GM12878 (cell line): ENCODE measurements at regions not wholly inside any gene's neighbourhood (a gene's known extent, or its start where the extent isn't known, plus 50 kb on each side); places are given as distances from the start of the nearest gene placed in this dataset.
"Not testable (repeated sequence)": the region's sequence is repeated elsewhere in the genome, so short reads cannot be mapped to it uniquely, and the experiment has no call there.

Experiments used
- ATAC-seq: fragments of 200-7000 bp; cut with Tn5 transposase; 3 replicates; pipeline ENCODE4 v1.9.1; 2020; ENCODE audit warnings: mild to moderate bottlenecking, moderate library complexity
- BruUV-seq: library from RNA; stranded (reverse); fragments of 400-500 nt; replicated peaks from 2 replicates; lab custom pipeline; 2021; lab: Mats Ljungman, UMichigan
- CTCF ChIA-PET: fragments of 300-600 bp; sonication (Branson Sonifier 250); formaldehyde crosslinking; extraction: SDS; loops from one replicate; lab custom pipeline; 2021; ENCODE audit warnings: inconsistent platforms; lab: Yijun Ruan, JAX
- POLR2A ChIA-PET: fragments of 350-600 bp; formaldehyde crosslinking; extraction: SDS; loops from one replicate; lab custom pipeline; 2021; ENCODE audit warnings: inconsistent platforms; lab: Charles Lee
- RAD21 ChIA-PET: fragments of 300-600 bp; sonication (Branson Sonifier 250); formaldehyde crosslinking; loops from one replicate; lab custom pipeline; 2023; ENCODE audit warnings: antibody characterized with exemption; ENCODE audit not compliant: unreplicated experiment; lab: Charles Lee
- SMC1A ChIA-PET: fragments of 300-600 bp; sonication (Branson Sonifier 250); formaldehyde crosslinking; loops from one replicate; lab custom pipeline; 2023; ENCODE audit not compliant: unreplicated experiment, uncharacterized antibody; lab: Charles Lee
- DNase-seq: peaks from one replicate; pipeline ENCODE4 v3.0.0-alpha.2; 2011; ENCODE audit warnings: low read depth, low spot score
- FAIRE-seq: peaks from 3 replicates; lab custom pipeline; 2011; peaks lifted over from hg19 to GRCh38; lab: Jason Lieb, UNC
- H2AFZ ChIP-seq: 2 replicates; pipeline ENCODE4 v1.6.0; 2011; ENCODE audit warnings: low read depth, low read length, control low read depth; ENCODE audit not compliant: control insufficient read depth
- H3K27ac ChIP-seq: 2 replicates; pipeline ENCODE4 v1.5.1; 2011; ENCODE audit warnings: control low read depth; ENCODE audit not compliant: control insufficient read depth, insufficient read depth
- H3K27me3 ChIP-seq, 2 experiments: replicated peaks in 1 of 2; 2 replicates each; pipeline versions ENCODE4 v1.6.0 to v1.6.1; 2011; ENCODE audit warnings: low read length in 1 of 2; ENCODE audit not compliant: control insufficient read depth in 2 of 2, insufficient read depth in 2 of 2
- H3K36me3 ChIP-seq, 2 experiments: 2 replicates each; pipeline ENCODE4 v1.5.1; 2011; ENCODE audit warnings: low read length in 1 of 2; ENCODE audit not compliant: control insufficient read depth in 2 of 2, insufficient read depth in 2 of 2
- H3K4me1 ChIP-seq: 2 replicates; pipeline ENCODE4 v1.6.1; 2011; ENCODE audit warnings: mild to moderate bottlenecking, low read length, moderate library complexity, mixed read lengths; ENCODE audit not compliant: control insufficient read depth, insufficient read depth
- H3K4me2 ChIP-seq: 2 replicates; pipeline ENCODE4 v1.6.0; 2011; ENCODE audit warnings: control low read depth; ENCODE audit not compliant: control insufficient read depth, insufficient read depth
- H3K4me3 ChIP-seq: fragments of 200-600 bp; sonication (generic); 2 replicates; pipeline ENCODE4 v1.5.1; 2016
- H3K79me2 ChIP-seq: 2 replicates; pipeline ENCODE4 v1.6.0; 2011; ENCODE audit warnings: low read length; ENCODE audit not compliant: control insufficient read depth, insufficient read depth
- H3K9ac ChIP-seq: 2 replicates; pipeline ENCODE4 v1.8.0; 2011; ENCODE audit warnings: low read length, control low read depth, mixed read lengths; ENCODE audit not compliant: control insufficient read depth, insufficient read depth
- H3K9me3 ChIP-seq: replicated peaks from 3 replicates; pipeline ENCODE4 v1.5.1; 2011; ENCODE audit warnings: mild to moderate bottlenecking, low read length; ENCODE audit not compliant: control insufficient read depth, insufficient read depth
- H4K20me1 ChIP-seq: 2 replicates; pipeline ENCODE4 v1.6.0; 2011; ENCODE audit not compliant: control insufficient read depth, insufficient read depth
- GABPA ChIP-seq: IDR thresholded peaks from 2 replicates; pipeline ENCODE4 v1.6.1; 2014; ENCODE audit warnings: antibody characterized with exemption, low read depth, mild to moderate bottlenecking, inconsistent platforms
- ZNF592 ChIP-seq: fragments of 450-650 bp; IDR thresholded peaks from 2 replicates; pipeline ENCODE4 v1.6.1; 2017; ENCODE audit warnings: mild to moderate bottlenecking, moderate library complexity
- WGBS: methylation state at CpG from one replicate; pipeline ENCODE4 v1.1.6; 2016; ENCODE audit warnings: low lambda C conversion rate; ENCODE audit not compliant: insufficient replicate concordance, insufficient coverage; ENCODE audit errors: missing lambda C conversion rate; 5-methylcytosine and 5-hydroxymethylcytosine counted together
- in situ Hi-C: fragments of 300-500 bp; cut with MboI; formaldehyde crosslinking; loops from 9 replicates; pipeline ENCODE4 v1.14.3; 2018; ENCODE audit warnings: mixed read lengths
- intact Hi-C: fragments of 100-400 bp; cut with micrococcal nuclease; formaldehyde crosslinking; loops from one replicate; pipeline ENCODE4 v1.14.2; 2022; ENCODE audit not compliant: unreplicated experiment

GRCh38 chr17:13096291-13096690 is 78.5 kb upstream of the ELAC2 start (continued):
- TF ChIP-seq ZNF592 (no peak), GABPA (no peak)
- TF ChIP-seq, all 136 proteins: peak for 0

DNA sequence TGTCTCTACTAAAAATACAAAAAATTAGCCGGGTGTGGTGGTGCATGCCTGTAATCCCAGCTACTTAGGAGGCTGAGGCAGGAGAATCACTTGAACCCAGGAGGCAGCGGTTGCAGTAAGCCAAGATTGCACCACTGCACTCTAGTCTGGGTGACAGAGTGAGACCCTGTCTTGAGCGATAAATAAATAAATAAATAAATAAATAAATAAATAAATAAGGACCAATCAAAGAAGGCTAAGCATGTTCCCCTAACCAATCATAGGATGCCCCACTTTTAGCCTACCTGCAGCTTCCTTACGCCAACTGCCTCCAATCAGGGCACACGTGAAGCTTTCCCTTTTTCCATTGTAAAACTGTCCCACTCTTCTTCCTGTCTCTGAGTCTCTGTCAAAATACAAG is 74.2 kb upstream of the ELAC2 start:
- in situ Hi-C loops, H4K20me1 ChIP-seq, H3K9me3 ChIP-seq, H3K4me2 ChIP-seq, H3K36me3 ChIP-seq, H2AFZ ChIP-seq, H3K4me3 ChIP-seq, H3K27ac ChIP-seq, H3K4me1 ChIP-seq, FAIRE-seq, intact Hi-C loops, RAD21 ChIA-PET, H3K9ac ChIP-seq, POLR2A ChIA-PET, BruUV-seq, H3K27me3 ChIP-seq, ATAC-seq, DNase-seq, H3K79me2 ChIP-seq, SMC1A ChIA-PET: not testable (repeated sequence)
- WGBS = 60% methylated on average over 5 of the region's 5 CpGs
- CTCF ChIA-PET = interaction anchor here (1.0 kb wide), 1 partner anchor 23 kb away, joined by 4 read pairs; no protein-coding TSS in a partner anchor
